Activated CD8-positive, alpha-beta memory T cell treated with anti-CD3 and anti-CD28 coated beads, Interleukin-2, amount 50 U/mL, for 48 hours (primary cell): ENCODE measurements at regions not wholly inside any gene's neighbourhood (a gene's known extent, or its start where the extent isn't known, plus 50 kb on each side); places are given as distances from the start of the nearest gene placed in this dataset.
"Not testable (repeated sequence)": the region's sequence is repeated elsewhere in the genome, so short reads cannot be mapped to it uniquely, and the experiment has no call there.

Experiments used
- DNase-seq: peaks from one replicate; pipeline ENCODE4 v3.0.0-alpha.2; 2020

- DNase-seq, result no peak
Observed at GRCh38 chr9:19927560-19927959, 138.7 kb upstream of the SLC24A2 start.

- DNase-seq, result no peak
Observed at GRCh38 chr9:19926774-19927173, 137.9 kb upstream of the SLC24A2 start.

GRCh38 chr9:19925674-19926503 lies 137.1 kb upstream of the SLC24A2 start:
- DNase-seq, result peak; percentile 81

GRCh38 chr9:19924080-19924479 lies 135.2 kb upstream of the SLC24A2 start:
- no peak for DNase-seq

- no peak for DNase-seq
Observed at GRCh38 chr9:19922476-19923118, 133.8 kb upstream of the SLC24A2 start.

- DNase-seq, result no peak
Observed at GRCh38 chr9:19920401-19920800, 131.6 kb upstream of the SLC24A2 start.

GRCh38 chr9:19918630-19919029 lies 129.8 kb upstream of the SLC24A2 start:
- no peak for DNase-seq

- no peak for DNase-seq
Observed at GRCh38 chr9:19914044-19914443, 125.2 kb upstream of the SLC24A2 start.

GRCh38 chr9:19913151-19913550 lies 124.3 kb upstream of the SLC24A2 start:
- no peak for DNase-seq

- DNase-seq, result no peak
Observed at GRCh38 chr9:19903076-19903475, 114.2 kb upstream of the SLC24A2 start.

- DNase-seq, result no peak
Observed at GRCh38 chr9:19901586-19901985, 112.7 kb upstream of the SLC24A2 start.

GRCh38 chr9:19896161-19896560 lies 107.3 kb upstream of the SLC24A2 start:
- DNase-seq, result no peak

GRCh38 chr9:19895578-19895977 lies 106.7 kb upstream of the SLC24A2 start:
- not testable (repeated sequence) for DNase-seq

GRCh38 chr9:19895006-19895405 lies 106.2 kb upstream of the SLC24A2 start:
- no peak for DNase-seq

GRCh38 chr9:19885608-19886007 lies 96.8 kb upstream of the SLC24A2 start:
- DNase-seq, result no peak

GRCh38 chr9:19879062-19879461 lies 90.2 kb upstream of the SLC24A2 start:
- DNase-seq, result no peak

- DNase-seq, result no peak
Observed at GRCh38 chr9:19876569-19877316, 87.9 kb upstream of the SLC24A2 start.

- DNase-seq, result no peak
Observed at GRCh38 chr9:19875291-19875920, 86.6 kb upstream of the SLC24A2 start.

GRCh38 chr9:19873188-19873587 lies 84.4 kb upstream of the SLC24A2 start:
- DNase-seq, result not testable (repeated sequence)

GRCh38 chr9:19870988-19871387 lies 82.2 kb upstream of the SLC24A2 start:
- DNase-seq, result no peak

GRCh38 chr9:19840953-19841352 lies 52.1 kb upstream of the SLC24A2 start:
- DNase-seq, result no peak
